Spinal cord (tissue), 9 donors: ENCODE measurements at regions not wholly inside any gene's neighbourhood (a gene's known extent, or its start where the extent isn't known, plus 50 kb on each side); places are given as distances from the start of the nearest gene placed in this dataset.
"Not testable (repeated sequence)": the region's sequence is repeated elsewhere in the genome, so short reads cannot be mapped to it uniquely, and the experiment has no call there.

ENCODE experiments used
- DNase-seq, 6 donors: peaks; one replicate each; pipeline versions ENCODE4 v3.0.0 to v3.0.0-alpha.2; 2013 to 2015; ENCODE audit warnings: low spot score in 6 of 6, low read depth in 4 of 6
- H3K27ac ChIP-seq: one replicate; pipeline ENCODE4 v1.5.1; 2013; ENCODE audit warnings: low read depth, low read length, control low read depth
- H3K27me3 ChIP-seq: one replicate; pipeline ENCODE4 v1.6.1; 2013; ENCODE audit warnings: low read length; ENCODE audit not compliant: control insufficient read depth, insufficient read depth
- H3K36me3 ChIP-seq: one replicate; pipeline ENCODE4 v1.6.1; 2013; ENCODE audit warnings: low read length; ENCODE audit not compliant: control insufficient read depth, insufficient read depth
- H3K4me1 ChIP-seq: one replicate; pipeline ENCODE4 v1.6.1; 2013; ENCODE audit warnings: low read length; ENCODE audit not compliant: control insufficient read depth, insufficient read depth
- H3K4me3 ChIP-seq: one replicate; pipeline ENCODE4 v1.5.1; 2013; ENCODE audit warnings: low read depth, low read length, control low read depth
- H3K9me3 ChIP-seq: one replicate; pipeline ENCODE4 v1.6.1; 2013; ENCODE audit warnings: low read length; ENCODE audit not compliant: control insufficient read depth, insufficient read depth
- WGBS: methylation state at CpG from one replicate; pipeline ENCODE4 v1.1.5; 2013; ENCODE audit warnings: missing lambda C conversion rate; ENCODE audit not compliant: insufficient coverage; 5-methylcytosine and 5-hydroxymethylcytosine counted together
- donor health status: healthy.

DNA sequence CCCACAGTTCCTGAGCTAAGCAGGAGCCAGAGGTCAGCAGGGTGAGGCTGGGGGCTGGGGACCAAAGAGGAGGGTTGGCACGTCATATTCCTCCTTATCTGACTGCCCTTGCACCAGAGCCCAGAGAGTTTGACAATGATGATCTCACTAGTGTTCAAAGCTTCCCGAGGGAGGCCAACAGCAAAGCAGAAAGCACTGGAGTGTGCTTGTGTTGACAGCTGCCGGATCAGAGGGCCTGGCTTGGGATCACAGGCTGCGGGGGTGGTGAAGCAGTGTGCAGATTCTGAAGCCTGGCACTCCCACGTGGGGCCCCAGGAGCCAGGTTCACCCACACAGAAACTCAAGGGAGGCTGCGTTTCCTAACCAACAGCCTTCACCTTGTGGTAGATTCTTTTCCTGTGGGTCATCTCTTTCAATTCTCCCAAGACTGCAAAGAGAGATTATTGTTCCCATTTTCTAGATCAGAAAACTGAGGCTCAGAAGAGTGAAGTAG is 89.8 kb downstream of the TRIM43 start:
- WGBS, result no CpG with 5 or more reads among the region's 6 CpGs
- not testable (repeated sequence) for H3K4me3 ChIP-seq, DNase-seq, H3K9me3 ChIP-seq, H3K27ac ChIP-seq, H3K36me3 ChIP-seq, H3K27me3 ChIP-seq
- H3K4me1 ChIP-seq, result peaks cover 16% of the 10 kb centered on the region

DNA sequence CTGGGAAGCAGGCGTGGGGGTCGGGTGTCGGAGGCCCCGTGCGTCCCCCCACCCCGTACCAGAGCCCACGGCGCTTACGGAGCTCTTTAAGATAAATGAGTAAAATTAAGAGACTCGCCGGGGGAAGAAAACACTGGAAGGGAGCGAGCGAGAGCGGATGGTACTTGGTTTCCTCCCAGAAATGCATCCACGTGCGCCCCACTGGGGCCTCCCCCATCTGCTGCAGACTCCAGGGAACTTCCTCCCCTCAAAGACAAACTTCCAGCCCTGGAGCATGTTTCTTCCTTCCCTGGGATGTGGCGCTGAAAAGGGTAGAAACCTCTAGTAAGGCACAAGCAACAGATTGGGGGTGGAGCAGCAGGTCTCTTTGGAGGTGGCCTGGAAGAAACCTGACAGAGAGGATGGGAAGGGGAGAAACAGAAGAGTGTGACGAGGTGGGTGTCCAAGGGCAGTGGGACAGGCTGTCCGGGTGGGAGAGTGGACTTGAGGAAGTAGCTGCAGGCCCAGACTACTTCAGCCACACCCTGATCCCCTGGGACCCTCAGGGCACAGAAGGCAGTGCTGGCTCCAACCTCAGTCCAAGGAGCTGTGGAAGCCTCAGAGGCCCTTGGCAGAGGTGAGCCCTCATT is 91.2 kb downstream of the TRIM43 start:
- peaks cover 16% of the 10 kb centered on the region for H3K4me1 ChIP-seq
- not testable (repeated sequence) for H3K27me3 ChIP-seq, H3K36me3 ChIP-seq, H3K9me3 ChIP-seq
- peak overlapping the region; percentile 75 for H3K27ac ChIP-seq
- DNase-seq, result peak in 2 of 6 donors; percentile 1 to 7
- 2% methylated on average over 10 of the region's 19 CpGs for WGBS
- H3K4me3 ChIP-seq, result peak overlapping the region; percentile 52

DNA sequence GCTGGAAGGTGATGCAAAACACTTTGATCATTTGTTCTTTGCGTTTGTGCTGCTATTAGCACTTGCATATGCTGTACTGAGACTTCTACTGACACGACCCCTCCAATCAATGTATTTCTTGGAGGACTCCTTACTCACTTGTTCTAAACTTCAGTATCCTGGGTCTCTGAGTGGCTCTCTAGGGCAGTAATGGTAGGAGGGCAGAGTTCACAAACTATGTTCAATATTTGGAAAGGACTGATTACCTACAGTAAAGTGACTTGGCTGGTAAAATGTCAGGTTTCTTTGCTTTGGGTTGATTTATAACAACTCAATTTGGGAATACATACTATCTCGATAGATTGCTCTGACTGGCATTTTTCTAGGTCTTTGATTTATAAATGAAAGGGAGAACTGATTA is 93.7 kb downstream of the TRIM43 start:
- Histone ChIP-seq H3K36me3 (no peaks in the 10 kb centered on the region), H3K4me3 (no peak overlapping the region), H3K27ac (no peak overlapping the region), H3K4me1 (peaks cover 16% of the 10 kb centered on the region), H3K9me3 (no peaks in the 10 kb centered on the region), H3K27me3 (peaks cover 2% of the 10 kb centered on the region)
- DNase-seq, result no peak
- no CpG with 5 or more reads among the region's 3 CpGs for WGBS

DNA sequence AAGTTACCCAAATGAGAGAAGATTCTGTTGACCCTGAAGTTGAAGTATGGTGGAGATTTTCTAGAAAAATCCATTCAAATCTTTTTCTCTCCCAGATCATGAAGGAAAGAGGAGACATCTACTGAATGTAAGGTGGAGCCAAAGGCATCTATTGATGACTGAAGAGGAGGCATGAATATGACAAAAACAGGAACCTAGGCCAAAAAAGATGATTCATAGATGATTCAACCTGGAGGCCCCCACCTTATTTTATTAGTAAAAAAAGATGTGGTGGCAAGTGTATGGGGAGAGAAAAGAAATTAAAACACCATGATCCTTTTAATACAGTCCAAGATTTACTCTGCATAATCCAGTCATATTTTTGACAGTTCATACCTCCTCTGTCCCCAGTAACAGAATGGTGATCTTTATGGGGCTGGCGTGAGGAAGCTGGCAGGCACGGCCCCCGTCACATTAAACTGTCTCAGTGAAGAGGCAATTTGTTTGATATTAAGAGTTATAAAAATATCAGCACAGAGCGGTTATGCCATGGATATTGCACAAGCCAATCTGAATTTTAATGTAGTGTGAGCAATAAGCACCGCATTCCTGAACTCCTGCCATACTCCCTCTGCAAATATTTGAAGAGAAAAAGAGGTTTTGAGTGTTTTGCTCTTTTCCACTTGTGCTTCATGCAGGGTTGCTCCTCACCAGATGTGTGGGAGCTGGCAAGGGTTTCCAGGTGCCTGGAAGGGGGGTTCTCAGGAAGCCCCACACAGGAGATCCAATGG is 94.4 kb downstream of the TRIM43 start:
- DNase-seq, result peak in 2 of 6 donors; percentile 18 to 51
- not testable (repeated sequence) for H3K27ac ChIP-seq, H3K9me3 ChIP-seq, H3K36me3 ChIP-seq, H3K27me3 ChIP-seq, H3K4me3 ChIP-seq
- no CpG with 5 or more reads among the region's 5 CpGs for WGBS
- H3K4me1 ChIP-seq, result peaks cover 16% of the 10 kb centered on the region

DNA sequence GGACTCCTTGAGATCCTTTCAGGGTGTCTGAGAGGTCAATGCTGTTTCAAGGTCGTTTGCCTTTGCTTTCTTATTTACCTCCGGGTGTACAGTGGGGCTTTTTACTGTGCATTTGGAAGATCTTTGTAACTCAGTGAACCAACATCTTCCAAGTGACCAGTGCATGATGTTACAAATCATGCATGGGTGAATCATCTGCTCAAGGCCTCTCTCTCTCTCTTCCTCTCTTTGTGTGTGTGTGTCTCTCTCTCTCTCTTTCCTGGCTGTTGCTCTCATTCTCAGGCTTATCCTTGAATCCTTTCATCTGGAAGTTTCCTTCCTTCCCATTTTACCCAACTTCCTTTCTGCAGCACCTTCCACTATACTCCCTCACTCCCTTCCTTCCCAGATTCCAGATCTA is 96.1 kb downstream of the TRIM43 start:
- not testable (repeated sequence) for DNase-seq, H3K9me3 ChIP-seq, H3K27me3 ChIP-seq, H3K36me3 ChIP-seq, H3K4me1 ChIP-seq, H3K27ac ChIP-seq, H3K4me3 ChIP-seq
- WGBS, result no CpG with 5 or more reads among the region's 2 CpGs

DNA sequence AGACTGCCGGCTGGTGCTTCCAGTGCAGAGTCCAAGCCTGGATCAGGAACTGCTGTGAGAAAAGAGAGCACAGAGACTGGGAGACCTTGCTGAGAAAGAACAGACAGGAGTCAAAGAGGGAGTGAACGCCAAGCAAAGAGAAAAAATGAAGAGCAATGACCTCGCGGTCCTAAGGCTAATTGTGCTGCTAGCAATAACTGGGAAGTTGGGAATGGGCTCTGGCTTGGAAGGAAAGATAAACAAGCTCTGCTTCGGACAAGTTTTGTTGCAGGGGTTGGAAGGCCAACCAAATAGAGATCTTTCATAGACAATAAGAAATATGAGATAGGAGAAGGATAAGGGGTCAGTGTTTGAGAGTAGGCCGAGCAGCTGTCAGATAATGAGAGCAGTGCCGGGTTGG is 99.4 kb downstream of the TRIM43 start:
- not testable (repeated sequence) for H3K27me3 ChIP-seq, H3K9me3 ChIP-seq, H3K36me3 ChIP-seq, DNase-seq, H3K27ac ChIP-seq, H3K4me3 ChIP-seq, H3K4me1 ChIP-seq
- WGBS, result 82% methylated on average over 6 of the region's 7 CpGs

DNA sequence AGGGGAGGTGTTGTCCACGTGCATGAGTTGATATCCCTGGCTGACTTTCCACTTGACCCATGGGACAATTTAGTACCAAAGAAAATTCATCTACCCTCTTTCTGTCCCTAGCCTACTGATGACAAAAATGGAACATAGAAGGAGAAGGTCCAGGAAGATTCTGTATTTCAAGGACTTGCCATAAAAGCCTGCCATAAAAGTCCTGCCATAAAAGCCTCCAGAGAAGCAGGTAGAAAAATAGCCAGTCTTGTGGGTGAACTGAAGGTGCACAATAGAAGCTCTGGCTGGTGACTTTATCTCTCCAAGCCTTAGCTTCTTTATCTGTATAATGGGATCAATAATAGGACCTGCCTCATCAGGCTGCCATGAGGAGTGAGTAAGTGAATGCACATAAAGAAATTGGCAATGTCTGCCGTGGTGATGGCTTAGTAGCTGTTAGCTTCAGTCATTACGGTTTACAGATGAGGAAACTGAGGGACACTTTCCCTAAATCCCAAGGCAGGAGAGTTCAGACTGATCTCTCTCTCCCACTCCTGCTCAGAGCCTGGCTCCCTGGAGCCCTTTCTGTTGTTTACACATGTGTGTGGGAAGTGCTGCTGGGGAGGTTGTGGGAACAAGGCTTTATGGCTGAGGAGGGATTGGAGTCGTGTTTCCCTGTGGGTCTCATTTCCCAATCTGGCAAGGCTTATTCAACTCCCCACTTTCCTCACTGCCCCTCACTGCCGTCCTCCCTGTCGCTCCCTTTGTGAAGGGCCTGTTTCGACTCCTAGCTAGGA is 101.5 kb downstream of the TRIM43 start:
- H3K9me3 ChIP-seq, DNase-seq, H3K27ac ChIP-seq, H3K4me3 ChIP-seq, H3K36me3 ChIP-seq, H3K27me3 ChIP-seq, H3K4me1 ChIP-seq: not testable (repeated sequence)
- WGBS, result no CpG with 5 or more reads among the region's 7 CpGs

DNA sequence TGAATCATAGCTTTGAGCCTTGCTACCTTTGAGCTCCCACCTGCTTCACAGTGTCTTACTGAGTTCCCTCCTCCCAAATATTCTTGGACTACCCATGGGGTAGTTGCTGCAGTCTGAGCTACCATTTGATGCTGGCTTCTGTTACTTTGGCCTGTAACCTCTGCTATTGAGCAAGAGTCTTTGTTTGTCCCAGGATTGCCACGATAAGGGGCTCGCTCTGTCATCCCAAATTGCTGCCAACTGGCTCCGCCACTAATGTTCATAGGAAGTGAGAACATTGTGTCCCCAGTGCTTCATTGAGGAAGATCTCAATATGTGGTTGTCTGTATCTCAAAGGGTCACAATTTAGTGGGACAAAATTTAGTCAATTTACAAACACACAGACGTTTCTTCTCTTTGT is 103.8 kb downstream of the TRIM43 start:
- H3K27me3 ChIP-seq, result no peaks in the 10 kb centered on the region
- no peaks in the 10 kb centered on the region for H3K4me1 ChIP-seq
- no peak overlapping the region for H3K4me3 ChIP-seq
- H3K36me3 ChIP-seq, result no peaks in the 10 kb centered on the region
- no peak overlapping the region for H3K27ac ChIP-seq
- no peak for DNase-seq
- 49% methylated on average over 2 of the region's 4 CpGs for WGBS
- no peaks in the 10 kb centered on the region for H3K9me3 ChIP-seq

DNA sequence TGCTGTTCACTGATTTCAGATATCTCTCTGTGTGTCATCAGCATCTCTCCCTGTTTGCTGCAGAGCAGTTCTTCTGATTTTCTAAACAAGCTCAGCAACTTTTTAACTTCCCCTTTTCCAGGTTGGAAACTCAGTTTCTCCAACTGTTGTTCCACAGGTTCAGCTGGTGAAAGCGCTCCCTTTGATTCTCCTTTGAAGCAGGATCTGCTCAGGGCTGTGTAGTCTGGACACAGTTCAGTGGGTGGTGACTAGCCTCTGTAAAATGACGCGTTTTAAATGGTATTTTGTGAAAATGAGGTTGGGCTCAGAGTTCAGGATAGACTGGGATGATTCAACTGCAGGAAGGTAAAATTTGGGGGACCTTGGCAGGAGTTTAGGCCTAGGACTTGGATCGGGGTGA is 106.3 kb downstream of the TRIM43 start:
- Histone ChIP-seq H3K27ac (no peak overlapping the region), H3K4me1 (no peaks in the 10 kb centered on the region), H3K9me3 (no peaks in the 10 kb centered on the region), H3K36me3 (no peaks in the 10 kb centered on the region), H3K27me3 (no peaks in the 10 kb centered on the region), H3K4me3 (no peak overlapping the region)
- 92% methylated on average over 4 of the region's 4 CpGs for WGBS
- DNase-seq, result no peak
